Endothelial cell of umbilical vein (primary cell): ENCODE measurements at regions not wholly inside any gene's neighbourhood (a gene's known extent, or its start where the extent isn't known, plus 50 kb on each side); places are given as distances from the start of the nearest gene placed in this dataset.

Experiments used
- EZH2 ChIP-seq: IDR thresholded peaks from 2 replicates; pipeline ENCODE4 v1.6.1; 2012; ENCODE audit warnings: borderline replicate concordance, low read depth, mild to moderate bottlenecking, moderate library complexity, low read length, inconsistent platforms; ENCODE audit not compliant: severe bottlenecking
- FOS ChIP-seq: IDR thresholded peaks from 2 replicates; pipeline ENCODE4 v1.6.1; 2011; ENCODE audit warnings: mild to moderate bottlenecking, low read length, moderate library complexity, borderline replicate concordance; ENCODE audit not compliant: insufficient read depth
- GATA2 ChIP-seq: IDR thresholded peaks from 2 replicates; pipeline ENCODE4 v1.7.0; 2011; ENCODE audit warnings: low read depth, mild to moderate bottlenecking, moderate library complexity, mixed read lengths, low read length; ENCODE audit not compliant: insufficient read length, insufficient read depth
- JUN ChIP-seq: IDR thresholded peaks from 2 replicates; pipeline ENCODE4 v1.6.1; 2011; ENCODE audit warnings: borderline replicate concordance, low read depth; ENCODE audit not compliant: insufficient read length, insufficient read depth
- MAX ChIP-seq: IDR thresholded peaks from 2 replicates; pipeline ENCODE4 v1.6.1; 2011; ENCODE audit not compliant: insufficient read depth, insufficient read length
- MYC ChIP-seq: IDR thresholded peaks from one replicate; pipeline ENCODE4 v1.6.1; 2011; ENCODE audit warnings: mild to moderate bottlenecking, low read depth, low read length
- POLR2A ChIP-seq: IDR thresholded peaks from 2 replicates; pipeline ENCODE4 v1.6.1; 2012; ENCODE audit warnings: low read depth, mild to moderate bottlenecking, control low read depth, low read length
- POLR2AphosphoS5 ChIP-seq: IDR thresholded peaks from 2 replicates; pipeline ENCODE4 v1.6.1; 2012; ENCODE audit warnings: low read depth, mild to moderate bottlenecking, control low read depth, low read length, moderate library complexity; ENCODE audit not compliant: insufficient read depth
- TF ChIP-seq, protein P1 (sequence below), 2 donors: IDR thresholded peaks; 1 replicate in 1 of 2; 2 replicates in 1 of 2; pipeline ENCODE4 v1.5.1; 2011; ENCODE audit warnings: low read length in 2 of 2, mild to moderate bottlenecking in 2 of 2, moderate library complexity in 2 of 2, control low read depth in 1 of 2, inconsistent platforms in 1 of 2, low read depth in 1 of 2; ENCODE audit not compliant: insufficient read depth in 1 of 2; ENCODE audit errors: extremely low read depth in 1 of 2

DNA sequence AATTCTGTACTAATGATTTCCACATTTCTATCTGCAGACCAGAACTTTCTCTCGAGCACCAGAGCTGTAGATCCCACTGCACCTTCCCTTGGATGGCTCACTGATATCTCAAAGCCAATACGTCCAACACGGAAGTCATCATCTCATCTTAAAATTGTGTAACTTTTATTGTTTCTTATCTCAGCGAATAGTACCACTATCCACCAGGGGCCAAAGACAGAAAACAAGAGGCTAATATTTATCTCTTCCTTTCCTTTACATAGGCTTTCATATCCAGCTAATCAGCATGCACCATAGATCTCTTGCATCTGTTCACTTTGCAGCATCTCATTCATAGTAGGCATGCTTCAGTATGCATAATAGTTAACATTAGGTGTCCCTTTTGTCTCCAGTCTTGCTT, 303.6 kb downstream of the PTPRC start:
- TF ChIP-seq POLR2A (no peak), EZH2 (no peak), MAX (no peak), JUN (no peak), FOS (no peak), MYC (no peak), POLR2AphosphoS5 (no peak), GATA2 (no peak)
- TF ChIP-seq, protein P1, sequence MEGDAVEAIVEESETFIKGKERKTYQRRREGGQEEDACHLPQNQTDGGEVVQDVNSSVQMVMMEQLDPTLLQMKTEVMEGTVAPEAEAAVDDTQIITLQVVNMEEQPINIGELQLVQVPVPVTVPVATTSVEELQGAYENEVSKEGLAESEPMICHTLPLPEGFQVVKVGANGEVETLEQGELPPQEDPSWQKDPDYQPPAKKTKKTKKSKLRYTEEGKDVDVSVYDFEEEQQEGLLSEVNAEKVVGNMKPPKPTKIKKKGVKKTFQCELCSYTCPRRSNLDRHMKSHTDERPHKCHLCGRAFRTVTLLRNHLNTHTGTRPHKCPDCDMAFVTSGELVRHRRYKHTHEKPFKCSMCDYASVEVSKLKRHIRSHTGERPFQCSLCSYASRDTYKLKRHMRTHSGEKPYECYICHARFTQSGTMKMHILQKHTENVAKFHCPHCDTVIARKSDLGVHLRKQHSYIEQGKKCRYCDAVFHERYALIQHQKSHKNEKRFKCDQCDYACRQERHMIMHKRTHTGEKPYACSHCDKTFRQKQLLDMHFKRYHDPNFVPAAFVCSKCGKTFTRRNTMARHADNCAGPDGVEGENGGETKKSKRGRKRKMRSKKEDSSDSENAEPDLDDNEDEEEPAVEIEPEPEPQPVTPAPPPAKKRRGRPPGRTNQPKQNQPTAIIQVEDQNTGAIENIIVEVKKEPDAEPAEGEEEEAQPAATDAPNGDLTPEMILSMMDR (IDR thresholded peaks at IDR 0.05; ENCODE audit: extremely low read depth in 1 of 2, insufficient read depth in 1 of 2, low read depth in 1 of 2, low read length in 2 of 2), result no peak
